ENCODE measurements at regions not wholly inside any gene's neighbourhood (a gene's known extent, or its start where the extent isn't known, plus 50 kb on each side); places are given as distances from the start of the nearest gene placed in this dataset.
"Not testable (repeated sequence)": the region's sequence is repeated elsewhere in the genome, so short reads cannot be mapped to it uniquely, and the experiment has no call there.

DNA sequence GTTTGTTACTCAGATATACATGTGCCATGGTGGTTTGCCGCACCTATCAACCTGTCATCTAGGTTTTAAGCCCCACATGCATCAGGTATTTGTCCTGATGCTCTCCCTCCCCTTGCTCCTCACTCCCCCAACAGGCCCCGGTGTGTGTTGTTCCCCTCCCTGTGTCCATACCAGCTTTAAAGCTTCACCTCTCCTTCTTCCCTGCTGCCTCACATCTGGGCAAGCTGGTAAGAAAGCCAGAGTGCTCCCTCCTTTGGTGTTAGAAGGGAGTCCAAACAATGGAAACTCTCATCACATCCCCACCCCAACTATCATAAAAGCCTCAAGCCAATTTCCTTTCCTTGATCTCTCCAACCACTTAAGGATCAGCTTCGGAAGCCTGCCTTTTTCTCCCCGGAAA is 1115.6 kb upstream of the GOT2 start:
- no peak overlapping the region for H3K27ac ChIP-seq
- TF ChIP-seq, protein P1, sequence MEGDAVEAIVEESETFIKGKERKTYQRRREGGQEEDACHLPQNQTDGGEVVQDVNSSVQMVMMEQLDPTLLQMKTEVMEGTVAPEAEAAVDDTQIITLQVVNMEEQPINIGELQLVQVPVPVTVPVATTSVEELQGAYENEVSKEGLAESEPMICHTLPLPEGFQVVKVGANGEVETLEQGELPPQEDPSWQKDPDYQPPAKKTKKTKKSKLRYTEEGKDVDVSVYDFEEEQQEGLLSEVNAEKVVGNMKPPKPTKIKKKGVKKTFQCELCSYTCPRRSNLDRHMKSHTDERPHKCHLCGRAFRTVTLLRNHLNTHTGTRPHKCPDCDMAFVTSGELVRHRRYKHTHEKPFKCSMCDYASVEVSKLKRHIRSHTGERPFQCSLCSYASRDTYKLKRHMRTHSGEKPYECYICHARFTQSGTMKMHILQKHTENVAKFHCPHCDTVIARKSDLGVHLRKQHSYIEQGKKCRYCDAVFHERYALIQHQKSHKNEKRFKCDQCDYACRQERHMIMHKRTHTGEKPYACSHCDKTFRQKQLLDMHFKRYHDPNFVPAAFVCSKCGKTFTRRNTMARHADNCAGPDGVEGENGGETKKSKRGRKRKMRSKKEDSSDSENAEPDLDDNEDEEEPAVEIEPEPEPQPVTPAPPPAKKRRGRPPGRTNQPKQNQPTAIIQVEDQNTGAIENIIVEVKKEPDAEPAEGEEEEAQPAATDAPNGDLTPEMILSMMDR (conservative IDR thresholded peaks at IDR 0.05) = no peak

DNA sequence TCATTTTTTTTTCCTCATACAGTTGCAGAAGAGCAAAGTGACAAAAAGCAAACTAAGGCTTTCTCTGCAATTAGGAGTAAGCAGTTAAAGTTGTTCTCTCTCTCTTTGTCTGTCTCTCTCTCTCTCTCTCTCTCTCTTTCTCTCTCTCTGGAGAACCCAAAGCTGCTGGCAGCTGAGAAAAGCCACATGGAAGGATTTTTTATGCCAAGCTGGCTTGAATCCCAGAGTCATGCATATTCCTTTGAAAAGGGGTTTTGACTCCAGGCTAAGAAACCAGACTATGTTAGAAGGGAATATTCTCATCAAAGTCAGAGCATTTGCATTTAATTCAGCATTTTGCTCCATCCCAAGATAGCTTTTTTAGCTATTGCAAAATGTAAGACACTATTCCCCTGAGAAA is 1114.2 kb upstream of the GOT2 start:
- TF ChIP-seq, protein P1 (conservative IDR thresholded peaks at IDR 0.05) = no peak
- H3K27ac ChIP-seq = no peak overlapping the region

DNA sequence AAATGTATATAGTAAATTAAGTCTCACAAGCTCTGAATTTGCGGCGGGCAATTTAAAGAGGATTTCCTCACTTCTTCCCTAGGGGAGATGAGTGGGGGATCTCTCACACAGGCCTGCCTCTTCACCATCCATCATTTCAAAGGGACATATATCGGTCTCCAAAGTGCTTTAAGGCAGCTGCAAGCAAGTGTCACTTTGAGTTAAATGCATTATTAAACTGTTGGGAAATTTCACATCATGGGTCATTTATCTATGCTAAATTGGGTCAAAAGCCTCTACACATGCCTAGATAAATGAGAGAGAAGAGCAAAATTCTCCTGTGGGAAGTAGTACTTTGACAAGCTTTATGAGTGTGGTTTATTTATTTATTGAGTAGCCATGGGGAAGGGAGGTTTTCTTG is 1106.1 kb upstream of the GOT2 start:
- TF ChIP-seq, protein P1 (conservative IDR thresholded peaks at IDR 0.05) = no peak

DNA sequence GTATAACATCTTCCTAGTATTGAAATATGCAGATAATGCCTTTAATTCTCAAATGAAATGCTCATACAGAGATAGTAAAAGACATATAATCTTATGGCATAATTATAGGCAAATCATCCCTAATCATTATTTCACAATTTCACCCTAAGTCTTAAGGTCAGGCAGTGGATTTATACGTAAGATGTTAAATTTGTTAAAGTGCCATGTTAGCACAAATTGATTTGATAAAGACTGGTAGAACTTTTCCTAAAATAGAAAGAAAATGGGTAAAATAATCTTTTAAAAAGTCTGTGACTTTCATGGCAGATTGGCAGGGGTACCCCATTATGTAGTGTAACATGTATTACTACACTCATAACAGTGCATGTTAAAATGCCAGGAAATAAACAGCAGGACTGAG is 1092.7 kb upstream of the GOT2 start:
- no peak overlapping the region for H3K27ac ChIP-seq
- TF ChIP-seq, protein P1 (conservative IDR thresholded peaks at IDR 0.05) = no peak

More for the DNA sequence above, 1106.1 kb upstream of the GOT2 start:
- H3K27ac ChIP-seq = no peak overlapping the region

DNA sequence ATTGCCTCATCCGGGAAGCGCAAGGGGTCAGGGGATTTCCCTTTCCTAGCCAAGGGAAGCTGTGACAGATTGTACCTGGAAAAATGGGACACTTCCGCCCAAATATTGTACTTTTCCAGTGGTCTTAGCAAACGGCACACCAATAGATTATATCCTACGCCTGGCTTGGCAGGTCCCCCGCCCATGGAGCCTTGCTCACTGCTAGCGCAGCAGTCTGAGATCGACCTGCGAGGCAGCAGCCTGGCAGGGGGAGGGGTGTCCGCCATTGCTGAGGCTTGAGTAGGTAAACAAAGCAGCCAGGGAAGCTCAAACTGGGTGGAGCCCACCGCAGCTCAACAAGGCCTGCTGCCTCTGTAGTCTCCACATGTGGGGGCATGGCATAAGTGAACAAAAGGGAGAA is 1075.4 kb upstream of the GOT2 start:
- not testable (repeated sequence) for H3K27ac ChIP-seq

DNA sequence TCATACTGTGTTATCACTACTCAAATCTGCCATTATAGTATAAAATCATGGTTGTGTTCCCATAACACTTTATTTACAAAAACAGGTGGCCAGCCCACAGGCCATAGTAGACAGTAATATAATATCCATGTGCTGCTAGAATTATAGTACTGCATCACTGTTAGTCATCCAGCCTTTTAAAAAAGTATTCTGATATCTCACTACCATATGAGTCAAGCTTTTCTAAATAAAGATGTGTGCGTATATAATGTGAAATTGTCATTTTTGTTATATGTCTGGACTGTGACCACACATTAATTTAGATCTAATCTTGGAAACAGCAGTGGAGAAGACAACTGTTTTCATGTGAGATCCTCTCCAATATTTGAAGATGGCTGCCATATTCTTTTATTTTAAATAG is 1049.1 kb upstream of the GOT2 start:
- TF ChIP-seq, protein P1 (conservative IDR thresholded peaks at IDR 0.05) = no peak
- no peak overlapping the region for H3K27ac ChIP-seq

DNA sequence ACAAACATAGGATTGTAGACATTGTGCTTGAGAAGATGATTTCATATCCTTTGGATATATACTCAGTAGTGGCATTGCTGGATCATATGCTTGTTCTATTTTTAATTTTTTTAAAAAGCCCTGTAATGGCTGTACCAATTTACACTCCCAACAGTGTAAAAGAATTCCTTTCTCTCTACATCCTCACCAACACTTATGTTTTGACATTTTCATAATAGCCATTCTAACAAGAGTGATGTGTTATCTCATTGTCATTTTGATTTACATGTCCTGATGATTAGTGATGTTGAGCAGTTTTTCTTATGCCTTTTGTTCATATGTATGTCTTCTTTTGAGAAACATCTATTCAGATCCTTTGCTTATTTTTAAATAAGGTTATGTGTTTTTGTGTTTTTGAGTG is 1039.2 kb upstream of the GOT2 start:
- H3K27ac ChIP-seq = no peak overlapping the region
- TF ChIP-seq, protein P1 (conservative IDR thresholded peaks at IDR 0.05) = no peak

DNA sequence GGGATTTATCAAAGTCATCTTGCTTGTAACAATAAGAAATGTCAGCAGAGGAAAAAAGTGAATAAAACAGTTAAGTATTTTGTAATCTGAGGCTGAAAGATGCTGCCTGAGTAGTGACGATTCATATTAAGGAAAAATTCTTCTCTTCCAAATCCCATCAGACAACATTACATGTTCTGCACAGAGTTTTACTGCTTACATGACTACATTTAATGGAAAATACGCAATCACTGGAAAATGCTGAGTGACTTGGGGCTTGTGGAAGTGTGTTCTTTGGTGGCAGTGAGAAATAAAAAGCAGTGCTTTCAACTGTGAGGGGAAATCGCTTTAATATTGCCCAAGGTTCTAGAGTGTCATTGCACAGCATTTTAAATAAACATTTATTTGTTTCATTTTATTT is 1025.2 kb upstream of the GOT2 start:
- H3K27ac ChIP-seq = no peak overlapping the region
- TF ChIP-seq, protein P1 (conservative IDR thresholded peaks at IDR 0.05) = no peak
